DND-41 (cell line): ENCODE measurements at regions not wholly inside any gene's neighbourhood (a gene's known extent, or its start where the extent isn't known, plus 50 kb on each side); places are given as distances from the start of the nearest gene placed in this dataset.

Experiments
- ATAC-seq: fragments of 200-7000 bp; cut with Tn5 transposase; 3 replicates; pipeline ENCODE4 v1.9.1; 2021; ENCODE audit warnings: low read depth; ENCODE audit not compliant: insufficient read depth
- DNase-seq: peaks from one replicate; pipeline ENCODE4 v3.0.0-alpha.2; 2020
- H2AFZ ChIP-seq: 2 replicates; pipeline ENCODE4 v1.6.0; 2012; ENCODE audit warnings: low read depth, low read length
- H3K27ac ChIP-seq: 2 replicates; pipeline ENCODE4 v1.5.1; 2012; ENCODE audit warnings: low read length, inconsistent platforms
- H3K27me3 ChIP-seq: fragments of 200-600 bp; sonication (generic); 2 replicates; pipeline ENCODE4 v1.6.0; 2012; ENCODE audit warnings: low read length, mild to moderate bottlenecking, inconsistent platforms; ENCODE audit not compliant: insufficient read depth, poor library complexity
- H3K36me3 ChIP-seq: 2 replicates; pipeline ENCODE4 v1.5.1; 2012; ENCODE audit warnings: low read length, inconsistent platforms; ENCODE audit not compliant: insufficient read depth
- H3K4me1 ChIP-seq: 2 replicates; pipeline ENCODE4 v1.5.1; 2012; ENCODE audit warnings: mild to moderate bottlenecking, low read length; ENCODE audit not compliant: insufficient read depth
- H3K4me2 ChIP-seq: 2 replicates; pipeline ENCODE4 v1.6.0; 2012; ENCODE audit warnings: mild to moderate bottlenecking, moderate library complexity, low read length, inconsistent platforms; ENCODE audit not compliant: insufficient read depth
- H3K4me3 ChIP-seq, 2 experiments: fragments of 200-600 bp in 1 of 2; shearing (Covaris generic) in 1 of 2; 2 replicates each; pipeline ENCODE4 v1.5.1; 2012 to 2016; ENCODE audit warnings: inconsistent platforms in 2 of 2, low read length in 2 of 2, mild to moderate bottlenecking in 2 of 2, low read depth in 1 of 2, moderate library complexity in 1 of 2
- H3K79me2 ChIP-seq: 2 replicates; pipeline ENCODE4 v1.6.0; 2012; ENCODE audit warnings: low read length, inconsistent platforms; ENCODE audit not compliant: insufficient read depth
- H3K9ac ChIP-seq: 2 replicates; pipeline ENCODE4 v1.6.0; 2012; ENCODE audit warnings: low read depth, mild to moderate bottlenecking, inconsistent platforms, low read length, moderate library complexity
- H3K9me3 ChIP-seq: 2 replicates; pipeline ENCODE4 v1.5.1; 2012; ENCODE audit warnings: low read length, moderate library complexity, mild to moderate bottlenecking, inconsistent platforms; ENCODE audit not compliant: insufficient read depth, severe bottlenecking
- H4K20me1 ChIP-seq: 2 replicates; pipeline ENCODE4 v1.6.0; 2012; ENCODE audit warnings: low read length; ENCODE audit not compliant: insufficient read depth
- CTCF ChIP-seq: IDR thresholded peaks from 2 replicates; pipeline ENCODE4 v1.5.1; 2012; ENCODE audit warnings: borderline replicate concordance, low read length, moderate library complexity, mild to moderate bottlenecking; ENCODE audit not compliant: poor library complexity, severe bottlenecking; ENCODE audit errors: extremely low read depth
- EZH2 ChIP-seq: IDR thresholded peaks from 3 replicates; pipeline ENCODE4 v1.6.1; 2012; ENCODE audit warnings: borderline replicate concordance, low read depth, mild to moderate bottlenecking, moderate library complexity, low read length, inconsistent platforms; ENCODE audit not compliant: severe bottlenecking

- ATAC-seq (no peak), DNase-seq (no peak)
- H4K20me1 ChIP-seq = no peaks in the 10 kb centered on the region
- H3K36me3 ChIP-seq = no peaks in the 10 kb centered on the region
- TF ChIP-seq CTCF (peak; percentile 57), EZH2 (no peak)
- H3K4me1 ChIP-seq = peaks cover 4% of the 10 kb centered on the region; the same call in 1 of the 2 replicates
- H3K27me3 ChIP-seq = no peaks in the 10 kb centered on the region
- no peaks in the 10 kb centered on the region for H3K9me3 ChIP-seq
- H3K4me2 ChIP-seq = no peak overlapping the region
- no peak overlapping the region for H3K9ac ChIP-seq
- no peak overlapping the region for H3K27ac ChIP-seq
- no peak overlapping the region for H3K4me3 ChIP-seq
- no peak overlapping the region for H2AFZ ChIP-seq
- no peaks in the 10 kb centered on the region for H3K79me2 ChIP-seq
Measured at GRCh38 chr6:6788394-6789032, 200.0 kb downstream of the LY86 start.

- Histone ChIP-seq H3K79me2 (no peaks in the 10 kb centered on the region), H3K27ac (no peak overlapping the region), H3K4me1 (peaks cover 4% of the 10 kb centered on the region; the same call in 1 of the 2 replicates), H3K36me3 (no peaks in the 10 kb centered on the region), H3K27me3 (no peaks in the 10 kb centered on the region), H3K4me2 (no peak overlapping the region), H2AFZ (no peak overlapping the region), H4K20me1 (no peaks in the 10 kb centered on the region), H3K9me3 (no peaks in the 10 kb centered on the region), H3K9ac (no peak overlapping the region), H3K4me3 (no peak overlapping the region)
- ATAC-seq = no peak
- DNase-seq = no peak
- TF ChIP-seq CTCF = no peak
Measured at GRCh38 chr6:6790393-6790792, 201.9 kb downstream of the LY86 start.

GRCh38 chr6:6790891-6791290, 202.4 kb downstream of the LY86 start:
- TF ChIP-seq EZH2 = no peak
- TF ChIP-seq CTCF = no peak
- ATAC-seq = no peak
- DNase-seq = no peak
- Histone ChIP-seq H3K36me3 (no peaks in the 10 kb centered on the region), H3K27me3 (no peaks in the 10 kb centered on the region), H3K27ac (no peak overlapping the region), H3K9me3 (no peaks in the 10 kb centered on the region), H3K4me3 (no peak overlapping the region), H3K4me2 (no peak overlapping the region), H3K9ac (no peak overlapping the region), H3K79me2 (no peaks in the 10 kb centered on the region), H4K20me1 (no peaks in the 10 kb centered on the region), H2AFZ (no peak overlapping the region), H3K4me1 (peaks cover 4% of the 10 kb centered on the region; the same call in 1 of the 2 replicates)
